ENCODE measurements at regions not wholly inside any gene's neighbourhood (a gene's known extent, or its start where the extent isn't known, plus 50 kb on each side); places are given as distances from the start of the nearest gene placed in this dataset.

DNA sequence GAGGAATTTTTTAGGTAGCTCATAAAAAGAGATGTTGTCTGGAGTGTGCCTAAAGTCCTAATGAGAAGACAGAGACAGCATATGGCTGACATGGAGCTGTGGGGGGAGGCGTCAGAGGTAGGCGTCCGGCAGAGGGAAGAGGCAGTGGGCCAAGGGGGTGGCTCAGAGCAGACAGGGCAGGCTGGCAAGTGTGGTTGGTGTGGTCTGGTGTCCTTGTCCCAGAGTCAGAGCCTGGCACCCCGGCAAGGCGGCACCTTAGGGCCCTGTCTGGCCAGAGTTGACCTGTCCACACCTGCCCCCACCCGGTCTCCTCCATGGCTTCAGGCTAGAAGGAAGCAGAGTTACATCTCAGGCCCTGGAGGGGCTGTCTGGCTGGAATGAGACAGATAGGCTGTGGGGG lies 220.3 kb upstream of the ZNF32 start:
- no peak for DNase-seq (ENCODE audit: extremely low spot score)
- Histone ChIP-seq H3K4me1 (peaks cover 8 to 34% (median 13%) of the 10 kb centered on the region in 4 donors), H3K36me3 (no peaks in the 10 kb centered on the region), H3K4me3 (no peak overlapping the region), H3K27me3 (no peaks in the 10 kb centered on the region), H3K27ac (replicated peaks in 1 of 4) (peak overlapping the region in 1 of 4 donors; percentile 35), H3K9me3 (no peaks in the 10 kb centered on the region)
- intact Hi-C loops (cut with DNase I), result no loop called here
- 100% methylated on average over 6 of the region's 6 CpGs for WGBS
- TF ChIP-seq POLR2AphosphoS5 (IDR thresholded peaks at IDR 0.05) (no peak), POLR2A (IDR thresholded peaks at IDR 0.05; ENCODE audit: low read depth) (no peak), EP300 (IDR thresholded peaks at IDR 0.05) (no peak), CTCF (IDR thresholded peaks at IDR 0.05) (no peak)

DNA sequence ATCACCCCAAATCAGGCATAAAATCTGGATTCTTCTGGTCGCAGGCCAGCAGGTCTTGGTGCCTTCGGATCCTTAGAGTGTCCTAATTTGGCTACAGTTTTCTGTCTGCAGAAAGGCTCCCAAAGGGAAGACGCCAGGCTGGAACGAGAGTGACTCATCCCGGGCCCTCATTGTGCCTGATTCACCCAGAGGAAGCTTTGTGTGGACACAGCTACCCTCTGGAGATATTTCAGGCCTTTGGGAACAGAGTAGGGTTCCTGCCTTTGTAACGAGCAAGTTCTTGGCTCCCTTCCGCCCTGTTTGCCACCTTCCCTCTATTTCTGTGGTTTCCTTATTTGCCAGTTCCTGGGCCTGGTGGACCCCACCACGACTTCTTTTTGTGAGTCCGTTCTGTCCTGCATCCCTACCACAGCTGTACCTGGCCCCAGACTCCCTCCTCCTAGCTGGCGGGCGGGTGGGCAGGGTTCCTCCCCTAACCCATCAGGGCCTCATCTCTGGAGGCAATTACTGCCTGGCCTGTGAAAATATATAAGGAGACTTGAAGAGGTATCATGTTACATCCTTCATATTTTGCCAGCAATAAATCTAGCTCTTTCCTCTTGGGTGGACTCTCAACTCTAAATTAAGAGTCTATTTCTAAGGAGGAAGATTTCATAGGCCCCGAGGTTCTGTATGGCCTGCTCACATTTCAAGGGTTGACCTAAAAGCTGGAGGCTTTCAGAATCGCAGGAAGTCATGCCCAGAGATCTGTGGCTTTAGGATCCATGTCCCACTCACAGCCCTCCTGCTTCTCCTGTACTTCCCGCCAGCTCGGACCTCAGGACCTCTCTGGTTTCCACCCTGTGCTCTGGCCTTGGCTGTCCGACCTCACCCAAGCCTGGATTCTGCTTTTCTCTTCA lies 219.2 kb upstream of the ZNF32 start:
- Histone ChIP-seq H3K4me1 (peaks cover 19 to 44% (median 22%) of the 10 kb centered on the region in 4 donors), H3K9me3 (no peaks in the 10 kb centered on the region), H3K27ac (replicated peaks in 1 of 4) (peak overlapping the region; percentile 19 to 35 (median 26)), H3K27me3 (no peaks in the 10 kb centered on the region), H3K36me3 (no peaks in the 10 kb centered on the region), H3K4me3 (no peak overlapping the region)
- 85% methylated on average over 16 of the region's 16 CpGs for WGBS
- intact Hi-C loops (cut with DNase I), result no loop called here
- TF ChIP-seq POLR2AphosphoS5 (IDR thresholded peaks at IDR 0.05), result no peak
- TF ChIP-seq EP300 (IDR thresholded peaks at IDR 0.05), result no peak
- no peak for TF ChIP-seq CTCF (IDR thresholded peaks at IDR 0.05)
- TF ChIP-seq POLR2A (IDR thresholded peaks at IDR 0.05; ENCODE audit: low read depth), result no peak
- DNase-seq (ENCODE audit: extremely low spot score), result no peak

- Histone ChIP-seq H3K36me3 (no peaks in the 10 kb centered on the region), H3K27me3 (no peaks in the 10 kb centered on the region), H3K4me3 (no peak overlapping the region), H3K27ac (replicated peaks in 1 of 4) (no peak overlapping the region), H3K9me3 (no peaks in the 10 kb centered on the region), H3K4me1 (peaks cover 20 to 46% (median 24%) of the 10 kb centered on the region in 4 donors)
- TF ChIP-seq EP300 (IDR thresholded peaks at IDR 0.05) (no peak), CTCF (IDR thresholded peaks at IDR 0.05) (no peak), POLR2A (IDR thresholded peaks at IDR 0.05; ENCODE audit: low read depth) (no peak), POLR2AphosphoS5 (IDR thresholded peaks at IDR 0.05) (no peak)
- intact Hi-C loops (cut with DNase I), result no loop called here
- no peak for DNase-seq (ENCODE audit: extremely low spot score)
- WGBS, result 83% methylated on average over 7 of the region's 7 CpGs
Observed at GRCh38 chr10:43867113-43867512, 218.4 kb upstream of the ZNF32 start.

DNA sequence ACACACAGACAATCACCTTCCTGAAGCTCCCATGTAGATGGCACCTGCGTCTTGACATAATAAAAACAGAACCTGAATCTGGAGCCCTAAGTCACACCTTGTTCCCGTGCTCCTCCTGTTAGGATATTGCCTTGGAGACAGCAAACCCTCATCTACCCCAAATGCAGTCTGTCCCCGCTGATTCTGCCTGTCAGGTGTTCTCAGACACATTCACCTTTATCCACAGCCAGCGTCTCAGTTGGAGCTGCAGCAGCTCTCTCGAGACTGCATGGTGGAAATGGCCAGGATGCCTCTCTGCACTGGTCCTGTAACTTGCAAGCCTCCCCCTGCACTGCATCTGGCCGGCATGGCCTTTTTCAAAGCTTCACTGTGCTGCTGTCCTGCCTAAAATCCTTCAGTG lies 218.0 kb upstream of the ZNF32 start:
- TF ChIP-seq EP300 (IDR thresholded peaks at IDR 0.05), result no peak
- no peak for TF ChIP-seq POLR2A (IDR thresholded peaks at IDR 0.05; ENCODE audit: low read depth)
- TF ChIP-seq POLR2AphosphoS5 (IDR thresholded peaks at IDR 0.05), result no peak
- no peak for TF ChIP-seq CTCF (IDR thresholded peaks at IDR 0.05)

More for the DNA sequence above, 218.0 kb upstream of the ZNF32 start:
- intact Hi-C loops (cut with DNase I), result no loop called here
- no peak for DNase-seq (ENCODE audit: extremely low spot score)
- H3K27ac ChIP-seq (replicated peaks in 1 of 4), result no peak overlapping the region
- WGBS, result 87% methylated on average over 6 of the region's 6 CpGs
- no peaks in the 10 kb centered on the region for H3K9me3 ChIP-seq
- no peak overlapping the region for H3K4me3 ChIP-seq
- peaks cover 20 to 46% (median 25%) of the 10 kb centered on the region in 4 donors for H3K4me1 ChIP-seq
- H3K27me3 ChIP-seq, result no peaks in the 10 kb centered on the region
- H3K36me3 ChIP-seq, result no peaks in the 10 kb centered on the region
